GM12865 (cell line): ENCODE measurements at regions not wholly inside any gene's neighbourhood (a gene's known extent, or its start where the extent isn't known, plus 50 kb on each side); places are given as distances from the start of the nearest gene placed in this dataset.

Experiments
- DNase-seq: peaks from one replicate; pipeline ENCODE4 v3.0.0; 2010; ENCODE audit warnings: low read depth
- H3K4me3 ChIP-seq: 2 replicates; pipeline ENCODE4 v1.5.1; 2011; ENCODE audit warnings: mild to moderate bottlenecking, low read depth, low read length, control low read depth
- TF ChIP-seq, protein P1 (sequence below): IDR thresholded peaks from 2 replicates; pipeline ENCODE4 v1.5.1; 2011; ENCODE audit warnings: low read length, control low read depth, low read depth, inconsistent platforms; ENCODE audit not compliant: insufficient read depth; ENCODE audit errors: missing control alignments

DNA sequence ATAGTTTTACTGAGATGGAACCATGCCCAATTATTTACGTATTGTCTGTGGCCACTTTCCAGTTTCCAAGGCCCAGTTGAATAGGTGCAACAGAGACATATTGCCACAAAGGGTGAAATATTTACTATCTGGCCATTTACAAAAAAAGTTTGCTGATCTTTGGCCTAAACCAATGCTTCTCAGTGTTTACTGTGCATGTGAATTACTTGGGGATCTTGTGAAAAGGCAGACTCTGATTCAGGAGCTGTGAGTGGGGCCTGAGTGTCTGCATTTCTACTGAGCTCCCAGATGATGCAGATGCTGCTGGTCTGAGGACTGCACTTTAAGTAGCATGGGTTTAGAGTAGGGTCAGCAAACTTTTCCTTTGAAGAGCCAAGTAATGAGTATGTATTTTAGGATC is 94.1 kb upstream of the PDE5A start:
- TF ChIP-seq, protein P1, sequence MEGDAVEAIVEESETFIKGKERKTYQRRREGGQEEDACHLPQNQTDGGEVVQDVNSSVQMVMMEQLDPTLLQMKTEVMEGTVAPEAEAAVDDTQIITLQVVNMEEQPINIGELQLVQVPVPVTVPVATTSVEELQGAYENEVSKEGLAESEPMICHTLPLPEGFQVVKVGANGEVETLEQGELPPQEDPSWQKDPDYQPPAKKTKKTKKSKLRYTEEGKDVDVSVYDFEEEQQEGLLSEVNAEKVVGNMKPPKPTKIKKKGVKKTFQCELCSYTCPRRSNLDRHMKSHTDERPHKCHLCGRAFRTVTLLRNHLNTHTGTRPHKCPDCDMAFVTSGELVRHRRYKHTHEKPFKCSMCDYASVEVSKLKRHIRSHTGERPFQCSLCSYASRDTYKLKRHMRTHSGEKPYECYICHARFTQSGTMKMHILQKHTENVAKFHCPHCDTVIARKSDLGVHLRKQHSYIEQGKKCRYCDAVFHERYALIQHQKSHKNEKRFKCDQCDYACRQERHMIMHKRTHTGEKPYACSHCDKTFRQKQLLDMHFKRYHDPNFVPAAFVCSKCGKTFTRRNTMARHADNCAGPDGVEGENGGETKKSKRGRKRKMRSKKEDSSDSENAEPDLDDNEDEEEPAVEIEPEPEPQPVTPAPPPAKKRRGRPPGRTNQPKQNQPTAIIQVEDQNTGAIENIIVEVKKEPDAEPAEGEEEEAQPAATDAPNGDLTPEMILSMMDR, result no peak
- no peak for DNase-seq

DNA sequence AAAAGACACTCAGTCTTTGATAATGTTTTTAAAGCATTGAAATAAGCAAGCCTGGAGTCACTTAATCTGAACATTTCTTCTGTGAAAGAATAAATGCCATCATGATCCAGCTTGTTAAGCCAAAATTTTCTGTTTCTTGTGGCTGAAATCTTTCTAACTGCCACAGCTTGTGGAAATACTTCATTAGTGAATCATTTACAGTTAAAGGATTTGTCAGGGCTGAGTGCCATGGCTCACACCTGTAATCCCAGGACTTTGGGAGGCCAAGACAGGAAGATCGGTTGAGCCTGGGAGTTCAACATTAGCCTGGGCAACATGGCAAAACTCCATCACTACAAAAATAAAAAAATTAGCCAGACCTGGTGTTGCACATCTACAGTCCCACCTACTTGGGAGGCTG is 93.3 kb upstream of the PDE5A start:
- H3K4me3 ChIP-seq, result no peak overlapping the region
- TF ChIP-seq, protein P1, result no peak
- no peak for DNase-seq

More for the DNA sequence above, 94.1 kb upstream of the PDE5A start:
- H3K4me3 ChIP-seq, result no peak overlapping the region

DNA sequence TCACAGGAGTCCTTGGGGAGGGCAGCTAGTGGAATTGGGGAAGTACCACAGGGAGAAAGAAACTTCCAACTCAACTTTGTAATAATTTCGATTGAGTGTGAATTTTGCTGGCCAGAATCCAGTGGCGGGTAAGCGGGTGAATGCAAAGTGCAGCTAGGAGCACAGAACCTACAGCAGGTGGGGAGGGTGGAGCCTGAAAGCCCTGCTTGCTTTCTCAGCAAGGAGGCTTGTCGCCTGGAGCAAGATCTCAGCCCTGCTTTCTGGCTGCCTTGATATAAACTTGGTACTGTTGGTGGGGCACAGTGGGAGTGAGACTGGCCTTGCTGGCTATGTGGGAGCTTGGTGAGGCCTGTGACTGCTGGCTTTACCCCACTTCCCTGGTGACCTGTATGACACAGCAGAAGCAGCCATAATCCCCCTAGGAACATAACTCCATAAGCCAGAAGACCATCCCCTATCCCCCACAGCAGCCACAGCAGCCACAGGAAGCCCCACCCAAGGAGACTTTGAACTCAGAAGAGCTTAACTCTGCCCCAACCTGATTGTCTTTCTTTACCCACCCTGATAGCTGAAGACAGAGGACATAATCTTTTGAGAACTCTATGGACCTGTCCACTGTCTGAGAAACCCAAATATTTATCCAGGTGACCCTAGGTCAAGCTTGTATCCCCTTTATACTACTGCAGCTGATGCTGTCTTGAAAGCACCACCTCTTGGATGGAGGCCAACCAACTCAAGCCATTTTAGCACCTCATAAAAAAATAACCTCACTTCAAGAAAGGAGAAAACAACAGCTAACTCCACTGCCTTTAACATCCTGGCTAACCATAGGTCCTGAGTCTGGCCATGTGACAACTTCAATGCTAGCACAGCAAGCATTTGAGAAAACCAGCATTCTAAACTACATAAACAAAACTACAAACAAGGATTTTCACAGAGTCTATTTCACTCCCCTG is 87.2 kb upstream of the PDE5A start:
- TF ChIP-seq, protein P1, result no peak
- H3K4me3 ChIP-seq, result no peak overlapping the region
- DNase-seq, result peak; percentile 2

DNA sequence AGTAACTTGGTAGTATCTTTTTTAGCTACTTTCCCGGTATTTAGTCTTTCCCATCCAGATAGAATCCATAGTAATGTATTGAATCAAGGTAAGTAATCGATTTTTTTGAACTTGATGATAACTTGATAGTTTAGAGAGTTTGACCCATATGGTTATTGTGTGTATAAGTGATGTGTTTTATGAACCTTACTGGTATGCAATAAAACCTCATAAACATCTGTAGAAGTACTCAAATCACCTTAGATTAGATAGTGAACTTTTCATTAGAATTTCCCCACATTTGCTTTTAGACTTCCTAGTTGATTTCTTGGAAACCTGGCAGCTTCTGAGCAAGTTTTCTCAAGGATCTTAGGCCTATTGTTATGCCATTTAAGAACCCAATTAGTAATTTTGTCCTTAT is 80.8 kb upstream of the PDE5A start:
- no peak for DNase-seq
- TF ChIP-seq, protein P1, result no peak

DNA sequence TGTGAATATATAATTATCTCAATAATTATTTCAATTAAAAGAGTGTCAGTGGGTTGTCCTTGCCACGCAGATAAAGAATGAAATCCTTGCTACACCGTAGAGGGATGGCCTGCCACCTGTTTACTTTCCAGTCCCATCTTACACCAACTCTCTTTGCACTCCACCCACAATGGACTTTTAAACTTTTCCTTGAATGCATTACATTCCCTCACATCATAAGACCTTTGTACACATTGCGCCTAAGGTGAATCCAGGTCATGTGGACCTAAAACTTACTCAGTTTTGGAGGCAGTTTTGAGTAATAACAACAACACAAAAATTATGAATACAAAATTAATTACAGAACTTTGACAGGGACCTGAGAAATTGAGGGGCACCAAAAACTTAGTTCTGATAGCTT is 78.7 kb upstream of the PDE5A start:
- TF ChIP-seq, protein P1, result no peak
- no peak for DNase-seq
- no peak overlapping the region for H3K4me3 ChIP-seq

More for the DNA sequence above, 80.8 kb upstream of the PDE5A start:
- H3K4me3 ChIP-seq, result no peak overlapping the region

DNA sequence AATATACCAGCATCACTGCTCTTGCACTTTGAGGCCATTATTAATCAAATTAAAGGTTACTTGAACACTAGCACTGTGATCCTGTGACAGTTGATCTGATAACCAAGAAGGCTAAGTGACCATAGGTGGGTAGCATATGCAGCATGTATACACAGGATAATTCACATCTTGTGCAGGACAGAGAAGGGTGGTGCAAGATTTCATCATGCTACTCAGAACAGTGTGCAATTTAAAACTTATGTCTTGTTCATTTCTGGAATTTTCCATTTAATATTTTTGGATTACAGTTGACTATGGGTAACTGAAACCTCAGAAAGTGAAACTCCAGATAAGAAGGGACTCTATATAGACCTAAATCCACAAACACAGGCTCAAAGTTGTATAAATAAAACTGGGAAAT is 78.2 kb upstream of the PDE5A start:
- no peak for DNase-seq
- TF ChIP-seq, protein P1, result no peak
- H3K4me3 ChIP-seq, result no peak overlapping the region
